Hematopoietic multipotent progenitor cell treated with erythropoietin and hydrocortisone succinate and interleukin-3 and kit ligand, for 4 days (in vitro differentiated cells): ENCODE measurements at regions not wholly inside any gene's neighbourhood (a gene's known extent, or its start where the extent isn't known, plus 50 kb on each side); places are given as distances from the start of the nearest gene placed in this dataset.
A peak's percentile ranks its signal among the peaks of the same experiment; 100 is the strongest.

ENCODE experiments used
- DNase-seq: peaks from one replicate; pipeline ENCODE4 v3.0.0-alpha.2; 2015

- DNase-seq, result no peak
Measured at GRCh38 chr15:66933932-66934867, 131.2 kb upstream of the SMAD3 start.

GRCh38 chr15:66934868-66935520 is 130.4 kb upstream of the SMAD3 start:
- no peak for DNase-seq

GRCh38 chr15:66935688-66936087 is 129.7 kb upstream of the SMAD3 start:
- no peak for DNase-seq

- no peak for DNase-seq
Measured at GRCh38 chr15:66936109-66936860, 129.1 kb upstream of the SMAD3 start.

- no peak for DNase-seq
Measured at GRCh38 chr15:66936861-66937582, 128.4 kb upstream of the SMAD3 start.

GRCh38 chr15:66937588-66937987 is 127.8 kb upstream of the SMAD3 start:
- no peak for DNase-seq

- DNase-seq, result peak; percentile 66
Measured at GRCh38 chr15:66938114-66938830, 127.1 kb upstream of the SMAD3 start.

GRCh38 chr15:66939016-66939415 is 126.4 kb upstream of the SMAD3 start:
- DNase-seq, result no peak

- no peak for DNase-seq
Measured at GRCh38 chr15:66939451-66940023, 125.9 kb upstream of the SMAD3 start.

- DNase-seq, result no peak
Measured at GRCh38 chr15:66940368-66940767, 125.0 kb upstream of the SMAD3 start.

- DNase-seq, result no peak
Measured at GRCh38 chr15:66941108-66941711, 124.2 kb upstream of the SMAD3 start.

- DNase-seq, result no peak
Measured at GRCh38 chr15:66941791-66942190, 123.6 kb upstream of the SMAD3 start.

- no peak for DNase-seq
Measured at GRCh38 chr15:66942649-66943390, 122.6 kb upstream of the SMAD3 start.

GRCh38 chr15:66943456-66944095 is 121.8 kb upstream of the SMAD3 start:
- DNase-seq, result no peak

GRCh38 chr15:66944121-66944520 is 121.3 kb upstream of the SMAD3 start:
- DNase-seq, result no peak

- no peak for DNase-seq
Measured at GRCh38 chr15:66945286-66945685, 120.1 kb upstream of the SMAD3 start.

- no peak for DNase-seq
Measured at GRCh38 chr15:66945842-66946241, 119.6 kb upstream of the SMAD3 start.

GRCh38 chr15:66946578-66947164 is 118.7 kb upstream of the SMAD3 start:
- DNase-seq, result peak; percentile 83

- DNase-seq, result no peak
Measured at GRCh38 chr15:66947471-66947870, 117.9 kb upstream of the SMAD3 start.

GRCh38 chr15:66948294-66948693 is 117.1 kb upstream of the SMAD3 start:
- DNase-seq, result peak; percentile 28
